NT2/D1 (cell line): ENCODE measurements at regions not wholly inside any gene's neighbourhood (a gene's known extent, or its start where the extent isn't known, plus 50 kb on each side); places are given as distances from the start of the nearest gene placed in this dataset.

Experiments used
- DNase-seq: peaks from one replicate; pipeline ENCODE4 v3.0.0-alpha.2; 2011; ENCODE audit warnings: low read depth, low spot score
- H3K27me3 ChIP-seq: 2 replicates; pipeline ENCODE4 v1.6.0; 2011; ENCODE audit warnings: mild to moderate bottlenecking; ENCODE audit not compliant: insufficient read length, insufficient read depth
- H3K36me3 ChIP-seq: 2 replicates; pipeline ENCODE4 v1.6.1; 2011; ENCODE audit warnings: mild to moderate bottlenecking, low read length, mixed read lengths; ENCODE audit not compliant: insufficient read depth, insufficient read length
- H3K4me1 ChIP-seq: 2 replicates; pipeline ENCODE4 v1.5.1; 2011; ENCODE audit not compliant: insufficient read depth, insufficient read length
- H3K4me3 ChIP-seq: 2 replicates; pipeline ENCODE4 v1.5.1; 2011; ENCODE audit warnings: low read depth; ENCODE audit not compliant: insufficient read length
- H3K9ac ChIP-seq: 2 replicates; pipeline ENCODE4 v1.6.0; 2011; ENCODE audit warnings: low read depth; ENCODE audit not compliant: insufficient read length
- H3K9me3 ChIP-seq: 2 replicates; pipeline ENCODE4 v1.5.1; 2011; ENCODE audit warnings: mild to moderate bottlenecking, low read length; ENCODE audit not compliant: insufficient read depth
- SUZ12 ChIP-seq: IDR thresholded peaks from 2 replicates; pipeline ENCODE4 v1.6.1; 2011; ENCODE audit not compliant: insufficient read length, insufficient read depth; ENCODE audit errors: extremely low read depth
- YY1 ChIP-seq: IDR thresholded peaks from 2 replicates; pipeline ENCODE4 v1.6.1; 2011; ENCODE audit not compliant: insufficient read length, insufficient read depth
- ZNF274 ChIP-seq: IDR thresholded peaks from 2 replicates; pipeline ENCODE4 v1.6.1; 2011; ENCODE audit warnings: mild to moderate bottlenecking, low read depth, low read length

DNA sequence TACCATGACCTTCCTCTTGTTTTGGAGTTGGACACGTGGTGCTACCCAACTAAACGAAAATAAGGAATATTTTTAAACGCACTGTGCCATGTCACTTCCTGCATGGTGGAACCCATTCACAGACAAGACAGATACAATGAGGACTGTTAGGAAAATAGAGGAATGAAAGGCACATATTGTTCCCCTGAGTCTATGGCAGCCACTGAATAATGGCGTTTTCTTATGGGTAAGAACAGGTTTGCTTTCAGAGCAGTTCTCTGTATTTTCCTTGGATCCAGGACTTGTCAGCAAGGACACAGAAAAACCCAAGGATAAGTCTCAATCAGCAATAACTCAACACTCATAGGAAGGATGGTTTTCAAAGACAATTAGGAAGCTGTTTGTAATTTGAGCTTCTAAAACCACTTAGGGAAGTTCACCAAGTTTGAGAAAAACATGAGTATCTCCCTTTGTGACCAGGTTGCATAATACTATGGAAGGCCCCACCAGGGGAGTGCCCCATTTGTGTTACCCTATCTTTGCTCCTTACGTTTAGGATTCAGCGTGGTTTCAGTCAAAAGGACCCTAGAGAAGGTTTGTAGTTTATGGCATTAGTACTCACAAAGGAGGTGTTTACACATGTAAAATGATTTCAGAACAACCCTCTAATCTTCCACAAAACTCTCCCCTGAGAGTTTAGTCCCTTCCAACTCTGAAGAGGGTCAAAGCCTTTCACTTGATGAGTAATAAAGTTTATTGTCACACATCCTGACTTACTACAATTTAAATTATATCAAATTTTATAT is 487.2 kb upstream of the ATP11B start:
- DNase-seq, result no peak
- no peak for TF ChIP-seq SUZ12
- TF ChIP-seq ZNF274, result no peak
- no peak for TF ChIP-seq YY1
- Histone ChIP-seq H3K36me3 (no peaks in the 10 kb centered on the region), H3K4me3 (no peak overlapping the region), H3K9me3 (no peaks in the 10 kb centered on the region), H3K4me1 (no peaks in the 10 kb centered on the region), H3K9ac (no peak overlapping the region), H3K27me3 (no peaks in the 10 kb centered on the region)

DNA sequence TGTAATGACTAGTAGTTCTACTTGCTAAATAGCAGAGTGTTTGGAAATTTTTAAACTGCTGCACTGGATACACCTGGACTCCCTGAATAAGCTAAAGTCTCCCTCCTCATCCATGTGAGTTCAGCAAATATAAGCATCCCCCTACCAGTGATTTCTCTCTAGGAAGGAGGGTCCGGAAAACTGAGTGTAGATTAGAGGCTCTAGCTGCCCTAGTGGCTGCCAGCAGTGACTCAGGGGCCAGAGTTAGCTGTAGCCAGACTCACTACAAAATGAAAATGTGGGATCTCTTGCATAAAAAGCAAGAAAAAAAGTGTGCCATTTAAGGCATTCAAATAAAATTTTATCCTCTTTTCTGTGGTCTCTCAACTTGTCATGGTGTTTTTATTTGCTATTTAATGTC is 485.0 kb upstream of the ATP11B start:
- no peak overlapping the region for H3K4me3 ChIP-seq
- DNase-seq, result no peak

DNA sequence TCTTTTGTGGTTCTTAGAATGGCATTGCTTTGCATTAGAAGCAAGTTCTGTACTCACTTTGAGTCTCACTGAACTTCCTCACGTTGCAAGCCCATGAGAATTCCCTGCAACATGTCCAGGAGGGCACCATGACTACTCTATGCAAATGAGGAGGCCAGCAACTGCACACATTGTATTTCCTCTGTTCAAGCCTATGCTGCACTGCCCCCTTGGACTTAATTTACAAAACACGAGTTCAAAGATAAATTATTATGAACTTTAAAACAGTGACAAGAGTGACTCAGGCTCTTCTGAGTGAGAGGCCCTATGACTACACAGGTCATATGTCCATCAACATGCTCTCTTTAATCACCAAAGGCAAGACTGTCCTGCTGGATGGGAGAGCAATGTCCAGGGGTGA is 484.2 kb upstream of the ATP11B start:
- DNase-seq, result no peak
- Histone ChIP-seq H3K9me3 (no peaks in the 10 kb centered on the region), H3K27me3 (no peaks in the 10 kb centered on the region), H3K9ac (no peak overlapping the region), H3K4me1 (no peaks in the 10 kb centered on the region), H3K4me3 (no peak overlapping the region), H3K36me3 (no peaks in the 10 kb centered on the region)
- no peak for TF ChIP-seq ZNF274
- no peak for TF ChIP-seq SUZ12
- no peak for TF ChIP-seq YY1

More for the DNA sequence above, 485.0 kb upstream of the ATP11B start:
- no peaks in the 10 kb centered on the region for H3K36me3 ChIP-seq
- H3K27me3 ChIP-seq, result no peaks in the 10 kb centered on the region
- no peak overlapping the region for H3K9ac ChIP-seq
- no peaks in the 10 kb centered on the region for H3K9me3 ChIP-seq
- TF ChIP-seq YY1 (no peak), ZNF274 (no peak), SUZ12 (no peak)
- no peaks in the 10 kb centered on the region for H3K4me1 ChIP-seq

DNA sequence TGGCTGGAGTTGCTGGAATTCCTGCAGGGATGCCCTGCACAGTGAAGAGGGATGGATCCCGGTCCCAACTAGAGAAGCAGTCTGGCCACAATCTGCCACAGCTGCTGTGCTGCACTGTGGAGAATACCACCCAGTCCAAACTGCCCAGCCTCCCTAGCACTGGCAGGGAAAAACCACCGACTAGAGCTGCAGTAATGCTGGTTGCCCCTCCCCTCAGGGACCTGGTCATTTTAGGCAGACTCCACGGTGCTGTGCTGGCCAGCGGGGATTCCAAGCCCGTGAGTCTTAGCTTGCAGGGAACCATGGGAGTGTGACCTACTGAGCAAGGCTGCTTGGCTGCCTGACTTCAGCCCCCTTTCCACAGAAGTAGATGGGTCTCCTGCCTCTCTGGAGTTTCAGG is 478.0 kb upstream of the ATP11B start:
- Histone ChIP-seq H3K4me1 (peaks cover 4% of the 10 kb centered on the region), H3K36me3 (no peaks in the 10 kb centered on the region), H3K9me3 (peaks cover 14% of the 10 kb centered on the region), H3K27me3 (no peaks in the 10 kb centered on the region), H3K9ac (no peak overlapping the region), H3K4me3 (no peak overlapping the region)
- no peak for DNase-seq
- no peak for TF ChIP-seq YY1
- TF ChIP-seq SUZ12, result no peak
- TF ChIP-seq ZNF274, result no peak

DNA sequence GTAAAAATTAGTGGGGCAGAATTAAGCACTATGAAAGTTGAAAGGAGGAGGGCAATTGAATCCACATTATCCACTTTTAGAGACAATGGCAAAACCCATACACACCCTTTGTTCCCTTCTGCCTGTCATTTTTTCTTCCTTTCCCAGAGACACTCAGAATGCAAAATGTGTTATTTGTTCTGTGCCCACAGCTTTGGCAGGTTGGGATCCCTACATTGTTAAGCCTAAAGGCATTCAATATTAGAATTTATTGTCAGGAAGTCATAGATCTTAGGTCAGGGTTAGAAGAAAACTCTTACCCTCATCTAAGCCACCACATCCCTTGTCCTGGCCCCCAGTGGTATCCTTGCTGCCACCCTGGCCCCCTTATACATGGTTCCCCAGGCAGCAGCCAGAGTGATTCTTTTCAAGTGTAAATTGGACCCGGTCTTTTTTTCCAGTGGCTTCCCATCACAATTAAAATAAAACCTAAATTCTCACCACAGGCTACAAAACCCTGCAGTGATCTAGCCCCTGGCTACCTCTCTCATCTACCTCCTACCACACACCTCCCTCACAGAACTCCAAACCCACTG is 470.1 kb upstream of the ATP11B start:
- Histone ChIP-seq H3K4me1 (peaks cover 6% of the 10 kb centered on the region), H3K27me3 (no peaks in the 10 kb centered on the region), H3K4me3 (no peak overlapping the region), H3K9me3 (peaks cover 28% of the 10 kb centered on the region), H3K36me3 (no peaks in the 10 kb centered on the region), H3K9ac (no peak overlapping the region)
- DNase-seq, result peak; percentile 30
- TF ChIP-seq YY1, result no peak
- no peak for TF ChIP-seq ZNF274
- TF ChIP-seq SUZ12, result no peak

DNA sequence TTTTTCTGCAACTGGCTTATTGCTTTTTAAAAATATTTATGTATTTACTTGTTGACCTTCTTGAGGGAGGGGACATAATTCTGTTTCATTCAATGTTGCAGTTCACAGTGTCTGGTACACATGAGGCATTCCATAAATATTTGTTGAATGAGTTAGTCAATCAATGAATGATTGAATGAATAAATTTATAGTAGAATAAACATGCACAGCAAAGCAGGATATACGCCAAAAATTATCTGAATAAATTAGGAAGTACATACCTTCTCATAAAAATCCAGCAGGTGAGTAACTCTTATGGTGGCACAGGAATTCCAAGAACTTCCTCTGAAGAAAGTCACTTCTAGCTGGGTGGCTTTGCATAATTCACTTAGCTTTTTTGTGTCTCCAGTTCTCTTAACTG is 469.4 kb upstream of the ATP11B start:
- H3K36me3 ChIP-seq, result no peaks in the 10 kb centered on the region

DNA sequence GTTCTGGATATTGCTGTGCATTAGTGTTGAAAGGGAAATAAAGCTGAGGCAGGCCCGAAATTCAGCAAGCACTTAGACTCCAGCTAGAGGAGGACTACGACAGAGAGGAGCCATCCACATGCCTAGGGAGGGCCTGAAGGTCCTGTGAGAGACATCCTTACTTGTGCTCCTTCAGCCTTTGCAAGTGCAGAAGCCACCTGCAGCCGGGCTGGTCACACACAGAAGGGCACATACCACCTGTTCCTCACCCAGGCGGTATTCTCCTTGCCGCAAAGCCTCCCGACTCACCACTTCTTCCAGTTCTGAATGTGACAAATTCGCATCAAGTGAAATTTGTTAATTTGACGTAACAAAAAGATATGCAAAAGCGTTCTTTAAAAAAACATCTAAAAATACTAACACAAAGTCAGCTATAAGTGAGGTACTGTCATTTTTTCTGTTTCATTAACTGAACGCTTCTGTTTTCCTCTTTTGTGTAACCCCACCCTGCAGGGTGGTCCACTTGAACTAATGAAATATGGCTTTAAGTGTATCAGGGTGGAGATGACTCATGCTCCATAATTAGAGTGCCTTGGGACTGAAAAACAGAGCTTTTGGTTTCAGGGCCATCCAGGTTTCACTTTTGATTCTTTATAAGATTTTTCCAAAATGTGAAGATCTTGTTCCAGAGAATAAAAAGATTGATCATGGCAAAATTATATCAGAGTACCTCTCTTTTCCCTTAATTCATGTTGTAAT is 467.9 kb upstream of the ATP11B start:
- no peak overlapping the region for H3K9ac ChIP-seq
- no peak overlapping the region for H3K4me3 ChIP-seq
- H3K9me3 ChIP-seq, result peaks cover 13% of the 10 kb centered on the region
- H3K36me3 ChIP-seq, result no peaks in the 10 kb centered on the region
- H3K27me3 ChIP-seq, result no peaks in the 10 kb centered on the region
- no peak for TF ChIP-seq SUZ12
- no peak for TF ChIP-seq YY1
- no peak for TF ChIP-seq ZNF274
- H3K4me1 ChIP-seq, result peaks cover 6% of the 10 kb centered on the region
- DNase-seq, result no peak

More for the DNA sequence above, 469.4 kb upstream of the ATP11B start:
- H3K9me3 ChIP-seq, result peaks cover 28% of the 10 kb centered on the region
- H3K4me3 ChIP-seq, result no peak overlapping the region
- DNase-seq, result no peak
- H3K4me1 ChIP-seq, result peaks cover 6% of the 10 kb centered on the region
- no peak overlapping the region for H3K9ac ChIP-seq
- no peaks in the 10 kb centered on the region for H3K27me3 ChIP-seq
- TF ChIP-seq SUZ12 (no peak), YY1 (no peak), ZNF274 (no peak)
